Right lobe of liver (tissue), 4 donors: ENCODE measurements at regions not wholly inside any gene's neighbourhood (a gene's known extent, or its start where the extent isn't known, plus 50 kb on each side); places are given as distances from the start of the nearest gene placed in this dataset.

Source experiments
- CTCF ChIP-seq, 4 donors: fragments of 200-600 bp in 3 of 4; fragments of 450-650 bp in 1 of 4; IDR thresholded peaks; one replicate each; pipeline versions ENCODE4 v1.5.1 to v1.8.0; 2016 to 2022; ENCODE audit warnings: antibody characterized with exemption in 4 of 4, mild to moderate bottlenecking in 2 of 4
- POLR2A ChIP-seq: fragments of 450-650 bp; IDR thresholded peaks from one replicate; pipeline ENCODE4 v1.6.1; 2017; ENCODE audit warnings: antibody characterized with exemption, mild to moderate bottlenecking
- donor health status: DM: no; HTN: no; CAD: no.
- donor health status: DM: no; HTN: no; CAD: no.
- donor health status: DM: no; HTN: yes; CAD: no.

DNA sequence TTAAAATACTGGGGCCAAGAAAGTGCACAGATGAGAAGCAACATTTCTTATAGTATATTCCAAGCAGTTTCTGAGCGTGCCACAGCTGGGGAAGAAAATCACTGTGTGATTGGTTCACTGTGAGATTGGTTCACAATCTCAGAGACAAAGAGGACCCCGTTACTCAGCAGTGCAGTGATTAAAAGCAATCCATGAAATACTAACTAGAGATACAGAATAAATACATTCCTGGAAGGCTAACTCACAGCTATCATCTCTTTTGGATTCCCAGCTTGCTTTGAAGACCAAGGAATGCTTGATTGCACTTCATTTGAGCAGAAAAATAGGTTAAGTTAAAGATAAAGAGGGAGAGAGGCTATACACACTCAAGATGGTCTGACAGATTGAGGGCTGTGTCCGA lies 132.1 kb upstream of the RAPGEF2 start:
- TF ChIP-seq CTCF (IDR thresholded peaks at IDR 0.05) (no peak), POLR2A (no peak)
